Osteoblast (primary cell): ENCODE measurements at regions not wholly inside any gene's neighbourhood (a gene's known extent, or its start where the extent isn't known, plus 50 kb on each side); places are given as distances from the start of the nearest gene placed in this dataset.
"Not testable (repeated sequence)": the region's sequence is repeated elsewhere in the genome, so short reads cannot be mapped to it uniquely, and the experiment has no call there.

ENCODE experiments used
- DNase-seq: peaks from one replicate; pipeline ENCODE4 v3.0.0; 2011; ENCODE audit warnings: low spot score, mixed read lengths; ENCODE audit not compliant: insufficient read length; ENCODE audit errors: missing footprints
- H2AFZ ChIP-seq: 2 replicates; pipeline ENCODE4 v1.6.0; 2011; ENCODE audit warnings: mild to moderate bottlenecking, low read length
- H3K27ac ChIP-seq: 2 replicates; pipeline ENCODE4 v1.5.1; 2011; ENCODE audit warnings: mild to moderate bottlenecking, low read depth, low read length, moderate library complexity
- H3K27me3 ChIP-seq: 2 replicates; pipeline ENCODE4 v1.6.0; 2012; ENCODE audit warnings: mild to moderate bottlenecking, control low read depth, inconsistent platforms, low read length, moderate library complexity; ENCODE audit not compliant: insufficient read depth
- H3K36me3 ChIP-seq: 2 replicates; pipeline ENCODE4 v1.5.1; 2011; ENCODE audit warnings: mild to moderate bottlenecking, low read length, control low read depth, moderate library complexity; ENCODE audit not compliant: insufficient read depth
- H3K4me1 ChIP-seq: 2 replicates; pipeline ENCODE4 v1.5.1; 2011; ENCODE audit warnings: mild to moderate bottlenecking, low read length, control low read depth, moderate library complexity; ENCODE audit not compliant: insufficient read depth
- H3K4me2 ChIP-seq: 2 replicates; pipeline ENCODE4 v1.6.0; 2011; ENCODE audit warnings: mild to moderate bottlenecking, low read length; ENCODE audit not compliant: insufficient read depth
- H3K4me3 ChIP-seq: fragments of 200-600 bp; sonication (generic); 3 replicates; pipeline ENCODE4 v1.5.1; 2012; ENCODE audit warnings: mild to moderate bottlenecking, low read length, inconsistent platforms; ENCODE audit not compliant: insufficient read depth
- H3K79me2 ChIP-seq: 2 replicates; pipeline ENCODE4 v1.6.0; 2012; ENCODE audit warnings: mild to moderate bottlenecking, low read length, control low read depth, inconsistent platforms; ENCODE audit not compliant: insufficient read depth
- H3K9me3 ChIP-seq: 2 replicates; pipeline ENCODE4 v1.5.1; 2011; ENCODE audit warnings: low read depth, low read length, control low read depth
- H4K20me1 ChIP-seq: 2 replicates; pipeline ENCODE4 v1.6.0; 2012; ENCODE audit warnings: mild to moderate bottlenecking, low read length, control low read depth; ENCODE audit not compliant: insufficient read depth
- TF ChIP-seq, protein P1 (sequence below): IDR thresholded peaks from 2 replicates; pipeline ENCODE4 v1.5.1; 2011; ENCODE audit warnings: mild to moderate bottlenecking, low read depth, low read length, moderate library complexity; ENCODE audit errors: extremely low read depth

DNA sequence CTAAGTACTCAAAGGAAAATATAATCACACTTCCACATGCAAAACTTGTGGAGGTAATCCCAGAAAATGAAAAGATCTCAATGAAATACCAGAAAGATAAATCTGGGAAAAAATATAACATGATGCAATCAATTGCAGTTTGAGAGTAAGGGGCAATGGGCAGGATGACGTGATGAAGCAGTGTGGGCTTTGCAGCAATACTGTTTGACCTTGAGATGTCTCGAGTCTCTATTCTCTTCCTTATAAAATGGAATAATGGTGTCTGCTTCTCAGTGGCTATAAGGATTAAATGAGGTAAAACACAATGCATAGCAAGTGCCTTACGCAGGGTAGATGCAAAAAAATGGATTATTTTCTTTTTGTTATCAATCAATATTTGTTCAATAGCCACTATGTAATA, 447.5 kb downstream of the BUD13 start:
- H3K4me3 ChIP-seq = no peak overlapping the region
- TF ChIP-seq, protein P1, sequence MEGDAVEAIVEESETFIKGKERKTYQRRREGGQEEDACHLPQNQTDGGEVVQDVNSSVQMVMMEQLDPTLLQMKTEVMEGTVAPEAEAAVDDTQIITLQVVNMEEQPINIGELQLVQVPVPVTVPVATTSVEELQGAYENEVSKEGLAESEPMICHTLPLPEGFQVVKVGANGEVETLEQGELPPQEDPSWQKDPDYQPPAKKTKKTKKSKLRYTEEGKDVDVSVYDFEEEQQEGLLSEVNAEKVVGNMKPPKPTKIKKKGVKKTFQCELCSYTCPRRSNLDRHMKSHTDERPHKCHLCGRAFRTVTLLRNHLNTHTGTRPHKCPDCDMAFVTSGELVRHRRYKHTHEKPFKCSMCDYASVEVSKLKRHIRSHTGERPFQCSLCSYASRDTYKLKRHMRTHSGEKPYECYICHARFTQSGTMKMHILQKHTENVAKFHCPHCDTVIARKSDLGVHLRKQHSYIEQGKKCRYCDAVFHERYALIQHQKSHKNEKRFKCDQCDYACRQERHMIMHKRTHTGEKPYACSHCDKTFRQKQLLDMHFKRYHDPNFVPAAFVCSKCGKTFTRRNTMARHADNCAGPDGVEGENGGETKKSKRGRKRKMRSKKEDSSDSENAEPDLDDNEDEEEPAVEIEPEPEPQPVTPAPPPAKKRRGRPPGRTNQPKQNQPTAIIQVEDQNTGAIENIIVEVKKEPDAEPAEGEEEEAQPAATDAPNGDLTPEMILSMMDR = no peak
- no peak overlapping the region for H3K27ac ChIP-seq
- no peaks in the 10 kb centered on the region for H3K27me3 ChIP-seq
- H2AFZ ChIP-seq = no peak overlapping the region
- no peak for DNase-seq
- no peaks in the 10 kb centered on the region for H3K9me3 ChIP-seq
- H3K36me3 ChIP-seq = no peaks in the 10 kb centered on the region
- H3K4me2 ChIP-seq = no peak overlapping the region
- H4K20me1 ChIP-seq = no peaks in the 10 kb centered on the region
- H3K4me1 ChIP-seq = no peaks in the 10 kb centered on the region
- H3K79me2 ChIP-seq = no peaks in the 10 kb centered on the region

DNA sequence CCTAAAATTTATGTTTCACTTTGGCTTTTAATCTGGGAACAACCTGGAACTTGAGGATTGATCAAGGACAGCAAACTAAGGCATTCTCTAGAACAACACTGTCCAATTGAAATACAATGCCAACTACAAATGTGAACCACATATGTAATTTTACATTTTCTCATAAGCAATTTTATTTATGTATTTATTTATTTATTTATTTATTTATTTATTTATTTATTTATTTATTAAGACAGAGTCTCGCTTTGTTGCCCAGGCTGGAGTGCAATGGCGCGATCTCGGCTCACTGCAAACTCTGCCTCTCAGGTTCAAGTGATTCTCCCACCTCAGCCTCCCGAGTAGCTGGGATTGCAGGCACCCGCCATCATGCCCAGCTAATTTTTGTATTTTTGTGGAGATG, 448.7 kb downstream of the BUD13 start:
- H3K4me1 ChIP-seq, H2AFZ ChIP-seq, DNase-seq, H4K20me1 ChIP-seq, H3K27me3 ChIP-seq, H3K4me2 ChIP-seq, H3K79me2 ChIP-seq, H3K4me3 ChIP-seq, H3K9me3 ChIP-seq, H3K36me3 ChIP-seq, H3K27ac ChIP-seq: not testable (repeated sequence)

DNA sequence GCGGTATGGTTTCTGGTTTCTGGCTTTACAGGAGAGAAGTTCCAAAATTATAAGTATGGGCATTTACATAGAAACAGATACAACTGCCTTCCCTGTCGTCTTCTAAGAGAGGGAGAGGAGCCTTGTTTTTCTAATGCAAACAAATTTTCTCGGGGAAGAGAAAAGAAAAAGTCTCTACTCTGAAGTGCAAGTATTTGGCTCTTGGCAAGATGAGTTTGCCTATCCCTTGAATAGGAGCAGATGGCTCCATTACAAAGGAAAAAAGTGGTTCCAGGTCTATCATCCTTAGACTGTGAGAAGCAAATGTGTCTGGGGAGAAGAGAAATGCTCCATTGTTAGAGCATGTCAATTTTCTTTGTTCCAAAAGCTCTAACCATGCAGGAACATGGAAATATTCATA, 455.6 kb downstream of the BUD13 start:
- Histone ChIP-seq H3K4me1 (no peaks in the 10 kb centered on the region), H4K20me1 (no peaks in the 10 kb centered on the region), H3K4me2 (no peak overlapping the region), H3K36me3 (no peaks in the 10 kb centered on the region), H3K27ac (no peak overlapping the region), H3K9me3 (no peaks in the 10 kb centered on the region), H3K27me3 (no peaks in the 10 kb centered on the region), H3K4me3 (no peak overlapping the region), H2AFZ (no peak overlapping the region), H3K79me2 (no peaks in the 10 kb centered on the region)
- TF ChIP-seq, protein P1 = no peak
- DNase-seq = no peak

DNA sequence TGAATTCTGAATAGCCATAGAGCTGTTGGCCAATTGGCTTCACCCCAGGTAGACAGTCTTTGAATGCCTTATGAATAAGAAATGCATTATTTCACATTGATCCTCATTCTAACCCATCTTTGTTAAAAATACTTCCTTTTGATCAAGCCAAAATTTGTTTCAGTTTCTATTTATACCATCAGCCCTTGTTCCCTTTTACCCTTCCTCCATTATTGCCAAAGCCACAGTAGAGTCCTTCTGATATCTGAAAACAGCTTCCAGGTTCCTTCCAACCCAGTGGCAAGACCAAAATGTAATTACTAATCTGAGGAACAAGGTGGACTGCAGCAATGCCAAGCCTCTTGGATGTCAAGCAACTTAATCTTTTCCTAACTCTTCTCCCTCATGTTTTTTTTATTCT, 458.8 kb downstream of the BUD13 start:
- Histone ChIP-seq H3K9me3 (no peaks in the 10 kb centered on the region), H3K4me1 (no peaks in the 10 kb centered on the region), H3K36me3 (no peaks in the 10 kb centered on the region), H3K4me3 (no peak overlapping the region), H4K20me1 (no peaks in the 10 kb centered on the region), H2AFZ (no peak overlapping the region), H3K79me2 (no peaks in the 10 kb centered on the region), H3K27ac (no peak overlapping the region), H3K27me3 (no peaks in the 10 kb centered on the region), H3K4me2 (no peak overlapping the region)
- TF ChIP-seq, protein P1 = no peak
- no peak for DNase-seq
